Progenitor cell of endocrine pancreas (in vitro differentiated cells): ENCODE measurements at regions not wholly inside any gene's neighbourhood (a gene's known extent, or its start where the extent isn't known, plus 50 kb on each side); places are given as distances from the start of the nearest gene placed in this dataset.

Source experiments
- DNase-seq: peaks from one replicate; pipeline ENCODE4 v3.0.0; 2021; ENCODE audit warnings: low spot score; ENCODE audit not compliant: unreplicated experiment
- H3K27ac Mint-ChIP-seq: 2 replicates; pipeline ENCODE4 v1.8.0; 2021; ENCODE audit warnings: mild to moderate bottlenecking, moderate library complexity, mixed read lengths
- H3K27me3 Mint-ChIP-seq: 2 replicates; pipeline ENCODE4 v1.8.0; 2021; ENCODE audit warnings: mixed read lengths
- H3K36me3 Mint-ChIP-seq: 2 replicates; pipeline ENCODE4 v1.8.0; 2022; ENCODE audit warnings: mixed read lengths; ENCODE audit not compliant: insufficient read depth
- H3K4me1 Mint-ChIP-seq: 2 replicates; pipeline ENCODE4 v1.8.0; 2021; ENCODE audit warnings: low read depth, mixed read lengths
- H3K4me3 Mint-ChIP-seq: 2 replicates; pipeline ENCODE4 v1.8.0; 2021; ENCODE audit warnings: low read depth, mild to moderate bottlenecking, moderate library complexity, mixed read lengths
- H3K9me3 Mint-ChIP-seq: 2 replicates; pipeline ENCODE4 v1.8.0; 2021; ENCODE audit warnings: low read depth, mixed read lengths
- TF ChIP-seq, protein P1 (sequence below): fragments of 200-600 bp; sonication (generic); IDR thresholded peaks from one replicate; pipeline ENCODE4 v1.5.0; 2021; ENCODE audit warnings: antibody characterized with exemption, mild to moderate bottlenecking; ENCODE audit not compliant: unreplicated experiment

- no peak overlapping the region for H3K27ac Mint-ChIP-seq
- H3K9me3 Mint-ChIP-seq = peaks cover 3% of the 10 kb centered on the region
- no peaks in the 10 kb centered on the region for H3K27me3 Mint-ChIP-seq
Observed at GRCh38 chr5:60183881-60184280, 290.4 kb upstream of the PDE4D start.

GRCh38 chr5:60178101-60178500 is 284.6 kb upstream of the PDE4D start:
- Mint-ChIP-seq H3K4me3 (no peak overlapping the region), H3K27ac (no peak overlapping the region), H3K27me3 (no peaks in the 10 kb centered on the region), H3K4me1 (peaks cover 2% of the 10 kb centered on the region), H3K36me3 (no peaks in the 10 kb centered on the region), H3K9me3 (peaks cover 3% of the 10 kb centered on the region)
- TF ChIP-seq, protein P1, sequence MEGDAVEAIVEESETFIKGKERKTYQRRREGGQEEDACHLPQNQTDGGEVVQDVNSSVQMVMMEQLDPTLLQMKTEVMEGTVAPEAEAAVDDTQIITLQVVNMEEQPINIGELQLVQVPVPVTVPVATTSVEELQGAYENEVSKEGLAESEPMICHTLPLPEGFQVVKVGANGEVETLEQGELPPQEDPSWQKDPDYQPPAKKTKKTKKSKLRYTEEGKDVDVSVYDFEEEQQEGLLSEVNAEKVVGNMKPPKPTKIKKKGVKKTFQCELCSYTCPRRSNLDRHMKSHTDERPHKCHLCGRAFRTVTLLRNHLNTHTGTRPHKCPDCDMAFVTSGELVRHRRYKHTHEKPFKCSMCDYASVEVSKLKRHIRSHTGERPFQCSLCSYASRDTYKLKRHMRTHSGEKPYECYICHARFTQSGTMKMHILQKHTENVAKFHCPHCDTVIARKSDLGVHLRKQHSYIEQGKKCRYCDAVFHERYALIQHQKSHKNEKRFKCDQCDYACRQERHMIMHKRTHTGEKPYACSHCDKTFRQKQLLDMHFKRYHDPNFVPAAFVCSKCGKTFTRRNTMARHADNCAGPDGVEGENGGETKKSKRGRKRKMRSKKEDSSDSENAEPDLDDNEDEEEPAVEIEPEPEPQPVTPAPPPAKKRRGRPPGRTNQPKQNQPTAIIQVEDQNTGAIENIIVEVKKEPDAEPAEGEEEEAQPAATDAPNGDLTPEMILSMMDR = no peak
- no peak for DNase-seq

More at GRCh38 chr5:60183881-60184280, 290.4 kb upstream of the PDE4D start:
- Mint-ChIP-seq H3K36me3 (no peaks in the 10 kb centered on the region), H3K4me3 (no peak overlapping the region), H3K4me1 (peaks cover 7% of the 10 kb centered on the region)
- TF ChIP-seq, protein P1 = no peak
- no peak for DNase-seq

DNA sequence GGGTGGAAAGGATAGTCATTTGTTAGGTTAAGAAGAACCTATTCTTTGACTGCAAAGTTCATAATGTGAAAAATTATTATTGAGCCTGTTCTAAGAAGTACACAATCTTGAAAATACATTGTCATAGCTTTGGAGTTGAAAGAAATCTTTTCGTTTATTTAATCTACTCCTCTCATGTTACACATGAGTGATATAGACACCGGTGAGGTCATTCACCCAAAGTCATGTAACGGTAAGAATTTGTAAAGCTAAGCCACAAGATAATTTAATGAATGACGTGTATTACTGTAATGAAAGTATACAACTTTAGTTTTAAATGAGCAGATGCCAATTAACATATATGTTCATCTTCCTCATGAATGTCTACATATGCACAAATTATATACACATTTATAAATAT is 284.1 kb upstream of the PDE4D start:
- no peak overlapping the region for H3K4me3 Mint-ChIP-seq
- H3K27ac Mint-ChIP-seq = no peak overlapping the region
- no peak for DNase-seq
- peaks cover 2% of the 10 kb centered on the region for H3K4me1 Mint-ChIP-seq
- peaks cover 3% of the 10 kb centered on the region for H3K9me3 Mint-ChIP-seq
- TF ChIP-seq, protein P1 = no peak
- no peaks in the 10 kb centered on the region for H3K36me3 Mint-ChIP-seq
- no peaks in the 10 kb centered on the region for H3K27me3 Mint-ChIP-seq

GRCh38 chr5:60173667-60174066 is 280.1 kb upstream of the PDE4D start:
- no peaks in the 10 kb centered on the region for H3K36me3 Mint-ChIP-seq
- DNase-seq = no peak
- no peak overlapping the region for H3K27ac Mint-ChIP-seq
- H3K27me3 Mint-ChIP-seq = no peaks in the 10 kb centered on the region
- no peak overlapping the region for H3K4me3 Mint-ChIP-seq
- peaks cover 3% of the 10 kb centered on the region for H3K9me3 Mint-ChIP-seq
- TF ChIP-seq, protein P1 = no peak
- H3K4me1 Mint-ChIP-seq = no peaks in the 10 kb centered on the region

DNA sequence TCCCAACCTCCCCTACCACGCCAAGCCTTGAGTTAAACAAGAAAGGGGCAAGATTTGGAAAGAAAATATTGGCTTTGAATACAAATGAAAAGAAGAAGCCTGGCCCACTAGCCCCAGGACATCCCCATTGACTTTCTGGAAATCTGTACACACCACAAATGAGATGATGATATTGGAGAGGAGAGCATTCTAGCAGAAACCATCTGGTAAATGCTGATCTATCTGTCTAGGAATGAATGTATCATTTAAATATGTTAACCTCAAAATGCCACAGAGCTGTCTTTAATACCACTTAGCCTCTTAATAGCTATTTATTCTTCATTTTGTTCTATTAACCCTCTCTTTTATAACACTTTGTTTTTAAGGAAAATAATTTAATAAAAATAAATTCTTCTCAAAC is 270.2 kb upstream of the PDE4D start:
- no peak overlapping the region for H3K4me3 Mint-ChIP-seq
- H3K27me3 Mint-ChIP-seq = no peaks in the 10 kb centered on the region
- no peak for DNase-seq
- peaks cover 11% of the 10 kb centered on the region for H3K9me3 Mint-ChIP-seq
- TF ChIP-seq, protein P1 = no peak
- H3K27ac Mint-ChIP-seq = no peak overlapping the region
- no peaks in the 10 kb centered on the region for H3K36me3 Mint-ChIP-seq
- H3K4me1 Mint-ChIP-seq = peaks cover 3% of the 10 kb centered on the region
